Tibial nerve (tissue), 3 donors: ENCODE measurements at regions not wholly inside any gene's neighbourhood (a gene's known extent, or its start where the extent isn't known, plus 50 kb on each side); places are given as distances from the start of the nearest gene placed in this dataset.

Experiments
- CTCF ChIP-seq, 5 experiments: fragments of 200-600 bp in 3 of 5; fragments of 450-650 bp in 2 of 5; sonication (generic) in 3 of 5; IDR thresholded peaks; one replicate each; pipeline ENCODE4 v1.5.1; 2016 to 2019; ENCODE audit warnings: antibody characterized with exemption in 5 of 5, mild to moderate bottlenecking in 3 of 5, moderate library complexity in 2 of 5
- POLR2A ChIP-seq, 2 donors: fragments of 450-650 bp; IDR thresholded peaks; one replicate each; pipeline ENCODE4 v1.6.1; 2017; ENCODE audit warnings: antibody characterized with exemption in 2 of 2, mild to moderate bottlenecking in 2 of 2, moderate library complexity in 2 of 2

GRCh38 chr9:72431036-72431435 is 66.0 kb upstream of the ZFAND5 start:
- TF ChIP-seq POLR2A (IDR thresholded peaks at IDR 0.05) (no peak), CTCF (IDR thresholded peaks at IDR 0.05) (no peak)
